GM23338 (cell line): ENCODE measurements at regions not wholly inside any gene's neighbourhood (a gene's known extent, or its start where the extent isn't known, plus 50 kb on each side); places are given as distances from the start of the nearest gene placed in this dataset.
"Not testable (repeated sequence)": the region's sequence is repeated elsewhere in the genome, so short reads cannot be mapped to it uniquely, and the experiment has no call there.

ENCODE experiments used
- ATAC-seq: fragments of 200-7000 bp; cut with Tn5 transposase; 3 replicates; pipeline ENCODE4 v1.9.1; 2020
- DNase-seq: peaks from one replicate; pipeline ENCODE4 v3.0.0-alpha.2; 2015; ENCODE audit warnings: low spot score
- H2AFZ ChIP-seq: fragments of 200-600 bp; sonication (generic); 2 replicates; pipeline ENCODE4 v1.8.0; 2016; ENCODE audit warnings: antibody characterized with exemption, mild to moderate bottlenecking, moderate library complexity
- H3F3A ChIP-seq: fragments of 200-600 bp; sonication (generic); replicated peaks from 2 replicates; pipeline ENCODE4 v1.8.0; 2017; ENCODE audit warnings: antibody characterized with exemption, mixed run types, low read depth
- H3K27ac ChIP-seq: fragments of 200-600 bp; sonication (generic); 2 replicates; pipeline ENCODE4 v1.6.1; 2016; ENCODE audit warnings: low read depth
- H3K27me3 ChIP-seq: fragments of 200-600 bp; sonication (generic); 2 replicates; pipeline ENCODE4 v1.8.0; 2016; ENCODE audit warnings: mild to moderate bottlenecking, mixed run types, moderate library complexity; ENCODE audit not compliant: insufficient read depth
- H3K36me3 ChIP-seq: fragments of 200-600 bp; sonication (generic); 2 replicates; pipeline ENCODE4 v1.8.0; 2016; ENCODE audit warnings: mild to moderate bottlenecking; ENCODE audit not compliant: insufficient read depth
- H3K4me1 ChIP-seq: fragments of 200-600 bp; sonication (generic); 2 replicates; pipeline ENCODE4 v1.8.0; 2016; ENCODE audit warnings: mild to moderate bottlenecking, moderate library complexity; ENCODE audit not compliant: insufficient read depth
- H3K4me2 ChIP-seq: fragments of 200-600 bp; sonication (generic); 2 replicates; pipeline ENCODE4 v1.7.1; 2017; ENCODE audit warnings: mixed run types
- H3K4me3 ChIP-seq: fragments of 200-600 bp; sonication (generic); 2 replicates; pipeline ENCODE4 v1.6.1; 2016; ENCODE audit warnings: mixed run types
- H3K79me2 ChIP-seq: fragments of 200-600 bp; sonication (generic); replicated peaks from 2 replicates; pipeline ENCODE4 v1.8.0; 2017; ENCODE audit warnings: mild to moderate bottlenecking; ENCODE audit not compliant: insufficient read depth
- H3K9me2 ChIP-seq: fragments of 200-600 bp; sonication (generic); 2 replicates; pipeline ENCODE4 v1.8.0; 2017; ENCODE audit not compliant: insufficient read depth
- H4K20me1 ChIP-seq: fragments of 200-600 bp; sonication (generic); replicated peaks from 2 replicates; pipeline ENCODE4 v1.8.0; 2017; ENCODE audit warnings: mild to moderate bottlenecking; ENCODE audit not compliant: insufficient read depth
- H3K27ac Mint-ChIP-seq: 2 replicates; pipeline ENCODE4 v1.8.0; 2020; ENCODE audit warnings: inconsistent platforms, mild to moderate bottlenecking, moderate library complexity, mixed read lengths
- H3K27me3 Mint-ChIP-seq: 3 replicates; pipeline ENCODE4 v1.8.0; 2022; ENCODE audit warnings: low read depth, mild to moderate bottlenecking, moderate library complexity, mixed read lengths, inconsistent platforms; ENCODE audit not compliant: insufficient read depth, poor library complexity
- H3K36me3 Mint-ChIP-seq: 3 replicates; pipeline ENCODE4 v1.8.0; 2021; ENCODE audit warnings: low read depth, mild to moderate bottlenecking, inconsistent platforms, moderate library complexity, mixed read lengths
- H3K4me1 Mint-ChIP-seq: 3 replicates; pipeline ENCODE4 v1.8.0; 2020; ENCODE audit warnings: mild to moderate bottlenecking, inconsistent platforms, mixed read lengths
- H3K4me3 Mint-ChIP-seq: 3 replicates; pipeline ENCODE4 v1.8.0; 2021; ENCODE audit warnings: moderate library complexity, mild to moderate bottlenecking, inconsistent platforms, mixed read lengths
- H3K9me3 Mint-ChIP-seq: 3 replicates; pipeline ENCODE4 v1.8.0; 2020; ENCODE audit warnings: moderate library complexity, mild to moderate bottlenecking, inconsistent platforms, mixed read lengths
- CREB1 ChIP-seq: fragments of 250-450 bp; sonication (Bioruptor Pico); IDR thresholded peaks from 2 replicates; pipeline ENCODE4 v1.5.0; 2020; ENCODE audit warnings: low read depth, mild to moderate bottlenecking, moderate library complexity
- CTCF ChIP-seq, 2 experiments: fragments of 200-600 bp in 1 of 2; sonication (generic) in 1 of 2; conservative IDR thresholded peaks; 2 replicates each; pipeline versions ENCODE4 v1.5.1 to v1.6.1; 2016 to 2017; ENCODE audit warnings: antibody characterized with exemption in 2 of 2, low read depth in 2 of 2, mild to moderate bottlenecking in 2 of 2, moderate library complexity in 1 of 2
- EZH2 ChIP-seq: fragments of 200-600 bp; sonication (generic); IDR thresholded peaks from one replicate; pipeline ENCODE4 v1.8.0; 2017; ENCODE audit warnings: antibody characterized with exemption, mild to moderate bottlenecking, low read depth; ENCODE audit not compliant: unreplicated experiment
- EZH2phosphoT487 ChIP-seq: fragments of 200-600 bp; sonication (generic); IDR thresholded peaks from one replicate; pipeline ENCODE4 v1.8.1; 2018; ENCODE audit warnings: antibody characterized with exemption; ENCODE audit not compliant: unreplicated experiment
- JUNB ChIP-seq: IDR thresholded peaks from one replicate; pipeline ENCODE4 v1.6.1; 2016; ENCODE audit warnings: antibody characterized with exemption; ENCODE audit not compliant: unreplicated experiment
- POLR2AphosphoS5 ChIP-seq: IDR thresholded peaks from 2 replicates; pipeline ENCODE4 v1.6.1; 2016; ENCODE audit warnings: antibody characterized with exemption, low read depth
- REST ChIP-seq: IDR thresholded peaks from one replicate; pipeline ENCODE4 v1.6.1; 2018; ENCODE audit warnings: antibody characterized with exemption; ENCODE audit not compliant: unreplicated experiment
- STAT1 ChIP-seq: IDR thresholded peaks from one replicate; pipeline ENCODE4 v1.6.1; 2016; ENCODE audit warnings: antibody characterized with exemption; ENCODE audit not compliant: unreplicated experiment
- ZNF331 ChIP-seq: fragments of 250-450 bp; sonication (Bioruptor Pico); IDR thresholded peaks from 2 replicates; pipeline ENCODE4 v1.5.0; 2020; ENCODE audit warnings: low read depth, mild to moderate bottlenecking, moderate library complexity

- peaks cover 88% of the 10 kb centered on the region for H3K9me3 Mint-ChIP-seq
- ATAC-seq = no peak
- peaks cover 14% of the 10 kb centered on the region; the same call in 2 of the 3 replicates for H3K36me3 Mint-ChIP-seq
Measured at GRCh38 chr7:64429232-64429631, 115.5 kb downstream of the ZNF736 start.

GRCh38 chr7:64425436-64425835 lies 111.7 kb downstream of the ZNF736 start:
- not testable (repeated sequence) for H3K4me3 Mint-ChIP-seq, H3K27me3 ChIP-seq, H3K4me1 Mint-ChIP-seq

More at GRCh38 chr7:64429232-64429631, 115.5 kb downstream of the ZNF736 start:
- H4K20me1 ChIP-seq = no peaks in the 10 kb centered on the region
- no peaks in the 10 kb centered on the region for H3K27me3 ChIP-seq
- no peak overlapping the region for H3K27ac ChIP-seq
- H2AFZ ChIP-seq = no peak overlapping the region
- H3K4me1 ChIP-seq = no peaks in the 10 kb centered on the region
- DNase-seq = no peak
- no peak overlapping the region for H3K4me2 ChIP-seq
- no peak overlapping the region for H3K27ac Mint-ChIP-seq
- peaks cover 7% of the 10 kb centered on the region for H3K27me3 Mint-ChIP-seq
- H3F3A ChIP-seq = no peaks in the 10 kb centered on the region
- no peaks in the 10 kb centered on the region for H3K79me2 ChIP-seq
- no peak overlapping the region for H3K4me3 Mint-ChIP-seq
- TF ChIP-seq CTCF (conservative IDR thresholded peaks at IDR 0.05; ENCODE audit: low read depth in 2 of 2) (no peak), ZNF331 (CRISPR knock-in tag) (no peak), EZH2phosphoT487 (no peak), REST (no peak)
- no peaks in the 10 kb centered on the region; the same call in 1 of the 2 replicates for H3K36me3 ChIP-seq
- H3K4me1 Mint-ChIP-seq = no peaks in the 10 kb centered on the region
- no peak overlapping the region for H3K4me3 ChIP-seq
- H3K9me2 ChIP-seq = no peaks in the 10 kb centered on the region

GRCh38 chr7:64407148-64407547 lies 93.4 kb downstream of the ZNF736 start:
- no peak overlapping the region for H3K27ac Mint-ChIP-seq
- H3K27me3 Mint-ChIP-seq = peaks cover 2% of the 10 kb centered on the region
- Histone ChIP-seq H2AFZ (no peak overlapping the region), H3K4me1 (no peaks in the 10 kb centered on the region), H3K79me2 (no peaks in the 10 kb centered on the region), H4K20me1 (no peaks in the 10 kb centered on the region), H3K9me2 (no peaks in the 10 kb centered on the region), H3K27ac (no peak overlapping the region), H3K4me3 (no peak overlapping the region), H3F3A (no peaks in the 10 kb centered on the region), H3K27me3 (no peaks in the 10 kb centered on the region), H3K36me3 (peaks cover 4% of the 10 kb centered on the region; the same call in 1 of the 2 replicates), H3K4me2 (no peak overlapping the region)
- peaks cover 24% of the 10 kb centered on the region for H3K36me3 Mint-ChIP-seq
- ATAC-seq (no peak), DNase-seq (no peak)
- H3K4me3 Mint-ChIP-seq = no peak overlapping the region
- H3K9me3 Mint-ChIP-seq = peaks cover 91% of the 10 kb centered on the region
- no peaks in the 10 kb centered on the region for H3K4me1 Mint-ChIP-seq
- TF ChIP-seq EZH2 (no peak), JUNB (no peak), STAT1 (no peak), REST (no peak), EZH2phosphoT487 (no peak), POLR2AphosphoS5 (no peak), CREB1 (CRISPR knock-in tag) (no peak)

More at GRCh38 chr7:64425436-64425835, 111.7 kb downstream of the ZNF736 start:
- H3K27ac Mint-ChIP-seq, H2AFZ ChIP-seq, DNase-seq, H3K9me2 ChIP-seq, ATAC-seq, H3K27me3 Mint-ChIP-seq, H3K4me3 ChIP-seq, H3K4me1 ChIP-seq, H3K79me2 ChIP-seq, H4K20me1 ChIP-seq, H3F3A ChIP-seq, H3K4me2 ChIP-seq, H3K36me3 ChIP-seq, H3K27ac ChIP-seq: not testable (repeated sequence)
- H3K36me3 Mint-ChIP-seq = peaks cover 16% of the 10 kb centered on the region
- peaks cover 97% of the 10 kb centered on the region for H3K9me3 Mint-ChIP-seq
